ENCODE measurements at regions not wholly inside any gene's neighbourhood (a gene's known extent, or its start where the extent isn't known, plus 50 kb on each side); places are given as distances from the start of the nearest gene placed in this dataset.

GRCh38 chr9:119938871-119939270 is 569.6 kb upstream of the BRINP1 start:
- H3K27ac ChIP-seq, result no peak overlapping the region
- TF ChIP-seq ZFX (IDR thresholded peaks at IDR 0.05) (no peak), CTCF (conservative IDR thresholded peaks at IDR 0.05) (no peak)

GRCh38 chr9:119934497-119934896 is 565.3 kb upstream of the BRINP1 start:
- TF ChIP-seq CTCF (conservative IDR thresholded peaks at IDR 0.05) (no peak), ZFX (IDR thresholded peaks at IDR 0.05) (no peak)
- no peak overlapping the region for H3K27ac ChIP-seq

- H3K27ac ChIP-seq, result no peak overlapping the region
- TF ChIP-seq CTCF (conservative IDR thresholded peaks at IDR 0.05) (no peak), ZFX (IDR thresholded peaks at IDR 0.05) (no peak)
These were observed 564.0 kb upstream of the BRINP1 start for GRCh38 chr9:119933191-119933590.

- H3K27ac ChIP-seq, result no peak overlapping the region
- TF ChIP-seq CTCF (conservative IDR thresholded peaks at IDR 0.05), result peak; percentile 47
- no peak for TF ChIP-seq ZFX (IDR thresholded peaks at IDR 0.05)
These were observed 555.5 kb upstream of the BRINP1 start for GRCh38 chr9:119924736-119925135.

- no peak overlapping the region for H3K27ac ChIP-seq
- no peak for TF ChIP-seq CTCF (conservative IDR thresholded peaks at IDR 0.05)
- no peak for TF ChIP-seq ZFX (IDR thresholded peaks at IDR 0.05)
These were observed 547.9 kb upstream of the BRINP1 start for GRCh38 chr9:119917175-119917574.

GRCh38 chr9:119907056-119907455 is 537.8 kb upstream of the BRINP1 start:
- no peak for TF ChIP-seq ZFX (IDR thresholded peaks at IDR 0.05)
- TF ChIP-seq CTCF (conservative IDR thresholded peaks at IDR 0.05), result no peak
- H3K27ac ChIP-seq, result no peak overlapping the region

GRCh38 chr9:119905724-119906123 is 536.5 kb upstream of the BRINP1 start:
- no peak for TF ChIP-seq CTCF (conservative IDR thresholded peaks at IDR 0.05)
- H3K27ac ChIP-seq, result no peak overlapping the region
